ENCODE measurements at regions not wholly inside any gene's neighbourhood (a gene's known extent, or its start where the extent isn't known, plus 50 kb on each side); places are given as distances from the start of the nearest gene placed in this dataset.

DNA sequence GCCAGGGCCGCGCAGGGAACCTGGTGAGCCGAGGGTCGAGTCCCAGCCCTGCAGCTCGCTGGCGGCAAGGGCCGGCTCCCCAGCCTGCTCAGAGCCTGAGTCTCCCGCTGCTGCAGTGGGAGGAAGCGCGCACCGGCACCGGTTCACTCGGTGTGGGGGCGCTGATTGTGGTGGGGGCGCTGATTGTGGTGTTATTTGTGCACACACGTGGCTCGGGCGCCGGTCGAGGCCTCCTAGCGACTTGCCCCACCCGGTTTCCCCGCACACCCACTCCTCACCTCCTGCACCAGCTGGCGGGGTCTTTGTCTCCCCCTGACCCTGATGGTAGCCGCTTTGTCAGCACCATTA, 266.7 kb downstream of the NSG2 start:
- H3K27ac Mint-ChIP-seq = no peak overlapping the region
- CTCF ChIA-PET = interaction anchor here (1.0 to 1.3 kb wide), 6 partner anchors 11 to 697 kb away, joined by 3 to 8 read pairs (median 4); no protein-coding TSS in a partner anchor
- peaks cover 39% of the 10 kb centered on the region for H3K27me3 Mint-ChIP-seq (ENCODE audit: low read depth)
- H3K4me3 Mint-ChIP-seq = no peak overlapping the region
- no peaks in the 10 kb centered on the region for H3K36me3 Mint-ChIP-seq (ENCODE audit: low read depth)
- H3K4me1 Mint-ChIP-seq (ENCODE audit: low read depth) = peaks cover 6% of the 10 kb centered on the region
- DNase-seq = no peak
- intact Hi-C loops (cut with micrococcal nuclease) = loop anchor here (1.0 to 5.0 kb wide), 4 partner anchors 267 to 693 kb away; partner anchors contain the start of gene NSG2
- H3K9me3 Mint-ChIP-seq = no peaks in the 10 kb centered on the region

DNA sequence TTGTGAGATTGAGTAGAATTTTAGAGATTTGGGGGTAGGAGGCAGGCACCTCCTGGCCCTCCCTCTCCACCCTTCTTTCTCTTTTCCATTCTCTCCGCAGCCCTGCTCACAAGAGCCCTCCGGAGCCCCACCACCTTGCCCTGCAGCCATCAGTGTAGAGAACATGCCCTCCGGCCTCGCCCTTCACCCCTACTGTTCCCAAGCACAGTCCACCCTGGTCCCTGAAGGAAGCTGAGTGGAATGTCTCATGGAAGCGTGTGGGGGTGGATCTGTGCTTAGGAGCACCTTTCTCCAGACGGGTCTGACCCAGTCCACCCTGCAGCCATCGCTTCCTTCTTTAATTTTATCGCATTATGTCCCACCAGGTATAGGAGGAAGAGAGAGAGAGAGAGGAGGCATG, 267.1 kb downstream of the NSG2 start:
- no peak for DNase-seq
- CTCF ChIA-PET = interaction anchor here (1.0 to 1.2 kb wide), 4 partner anchors 11 to 697 kb away, joined by 3 to 8 read pairs (median 4); no protein-coding TSS in a partner anchor
- Mint-ChIP-seq H3K27me3 (ENCODE audit: low read depth) (peaks cover 39% of the 10 kb centered on the region), H3K4me1 (ENCODE audit: low read depth) (peaks cover 6% of the 10 kb centered on the region), H3K4me3 (no peak overlapping the region), H3K9me3 (no peaks in the 10 kb centered on the region), H3K27ac (no peak overlapping the region), H3K36me3 (ENCODE audit: low read depth) (no peaks in the 10 kb centered on the region)
- intact Hi-C loops (cut with micrococcal nuclease) = loop anchor here (1.0 to 5.0 kb wide), 4 partner anchors 268 to 693 kb away; partner anchors contain the start of gene NSG2

DNA sequence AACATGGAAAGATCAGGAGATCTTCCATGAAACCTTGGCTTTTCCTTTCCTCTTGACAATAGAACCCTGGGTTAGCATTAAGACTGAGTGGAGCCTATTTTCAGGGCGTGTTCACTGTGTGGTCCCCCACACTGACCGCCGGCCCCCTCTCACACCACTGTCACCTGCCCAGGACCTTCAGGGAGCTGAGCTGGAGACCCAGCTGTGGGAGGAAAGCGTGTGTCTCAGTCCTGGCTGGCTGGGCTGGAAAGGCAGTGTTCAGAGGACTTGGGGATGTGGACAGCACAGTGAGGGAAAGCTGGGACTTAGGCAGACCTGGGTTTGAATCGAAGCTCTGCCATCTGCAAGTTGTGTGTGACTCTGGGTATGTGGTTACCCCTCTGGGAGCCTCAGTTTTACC, 268.1 kb downstream of the NSG2 start:
- Mint-ChIP-seq H3K27me3 (ENCODE audit: low read depth) (peaks cover 39% of the 10 kb centered on the region), H3K4me1 (ENCODE audit: low read depth) (peaks cover 6% of the 10 kb centered on the region), H3K4me3 (no peak overlapping the region), H3K36me3 (ENCODE audit: low read depth) (no peaks in the 10 kb centered on the region), H3K9me3 (no peaks in the 10 kb centered on the region), H3K27ac (no peak overlapping the region)
- intact Hi-C loops (cut with micrococcal nuclease) = loop anchor here (2.0 to 5.0 kb wide), 2 partner anchors 269 to 291 kb away; partner anchors contain the start of gene NSG2
- DNase-seq = no peak
- CTCF ChIA-PET = no interaction called here

DNA sequence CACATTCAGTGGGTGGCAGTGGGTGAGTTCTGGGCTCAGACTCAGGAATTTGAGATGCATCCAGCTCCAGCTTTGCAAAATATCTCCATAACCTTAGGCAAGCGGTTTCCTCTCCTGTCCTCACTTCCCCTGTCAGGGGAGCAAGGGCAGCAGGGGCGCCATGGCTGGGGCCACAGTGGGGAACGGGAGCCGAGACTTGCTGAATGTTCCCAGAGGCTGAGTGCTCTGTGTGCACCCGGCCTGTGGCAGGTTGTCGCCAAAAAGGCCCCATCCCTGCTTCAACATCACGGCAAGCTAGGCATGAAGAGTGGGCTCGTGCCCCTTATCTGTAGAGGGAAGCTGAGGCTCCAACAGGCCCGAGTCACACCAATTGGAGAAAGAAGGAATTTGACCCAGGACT, 268.8 kb downstream of the NSG2 start:
- intact Hi-C loops (cut with micrococcal nuclease) = loop anchor here (5.0 kb wide), 1 partner anchor 292 kb away; no protein-coding TSS in a partner anchor
- H3K36me3 Mint-ChIP-seq (ENCODE audit: low read depth) = no peaks in the 10 kb centered on the region
- peaks cover 42% of the 10 kb centered on the region for H3K27me3 Mint-ChIP-seq (ENCODE audit: low read depth)
- no peaks in the 10 kb centered on the region for H3K9me3 Mint-ChIP-seq
- no peak overlapping the region for H3K27ac Mint-ChIP-seq
- H3K4me1 Mint-ChIP-seq (ENCODE audit: low read depth) = peaks cover 6% of the 10 kb centered on the region
- CTCF ChIA-PET = interaction anchor here (0.9 kb wide), 1 partner anchor 237 kb away, joined by 3 read pairs; no protein-coding TSS in a partner anchor
- H3K4me3 Mint-ChIP-seq = no peak overlapping the region
- DNase-seq = no peak

DNA sequence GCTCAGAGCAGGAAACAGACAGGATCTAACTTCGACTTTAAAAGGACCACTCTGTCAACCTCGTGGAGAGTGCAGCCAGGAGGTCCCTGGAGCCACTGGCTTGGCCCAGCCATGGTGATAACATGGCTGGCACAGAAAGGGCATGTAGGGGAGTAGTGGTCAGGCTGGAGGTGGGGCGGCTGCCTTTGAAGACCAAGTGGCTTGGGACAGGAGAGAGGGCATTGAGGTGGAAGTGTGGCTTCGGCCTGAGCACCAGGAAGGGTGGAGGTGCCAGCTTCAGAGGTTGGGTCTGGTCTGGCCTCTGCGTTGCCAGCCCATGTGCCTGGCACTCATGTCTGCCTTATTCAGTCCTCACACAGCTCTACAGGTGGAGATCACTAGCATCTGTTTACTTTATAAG, 270.0 kb downstream of the NSG2 start:
- H3K4me3 Mint-ChIP-seq = no peak overlapping the region
- H3K9me3 Mint-ChIP-seq = no peaks in the 10 kb centered on the region
- no peak for DNase-seq
- no peak overlapping the region for H3K27ac Mint-ChIP-seq
- CTCF ChIA-PET = no interaction called here
- H3K27me3 Mint-ChIP-seq (ENCODE audit: low read depth) = peaks cover 42% of the 10 kb centered on the region
- intact Hi-C loops (cut with micrococcal nuclease) = no loop called here
- peaks cover 6% of the 10 kb centered on the region for H3K4me1 Mint-ChIP-seq (ENCODE audit: low read depth)
- H3K36me3 Mint-ChIP-seq (ENCODE audit: low read depth) = no peaks in the 10 kb centered on the region

DNA sequence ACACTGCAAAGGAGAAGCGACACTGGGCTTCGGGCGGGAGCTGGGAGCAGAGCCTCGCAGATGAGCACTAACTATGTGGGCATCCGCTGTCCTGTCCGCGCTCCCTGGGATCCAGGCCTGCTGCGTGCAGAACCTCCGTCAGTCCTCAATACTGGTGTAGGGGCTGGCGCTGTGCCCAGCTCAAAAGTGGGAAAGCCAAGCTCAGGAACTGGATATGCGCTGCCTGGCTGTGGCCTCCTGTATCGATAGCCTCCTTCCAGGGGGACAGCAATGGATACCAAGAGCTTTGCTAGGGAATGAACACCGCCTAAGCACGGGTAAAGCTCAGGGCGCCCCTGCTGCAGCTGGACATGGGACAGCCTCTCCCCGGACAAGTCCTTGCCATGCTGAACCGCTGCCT, 270.4 kb downstream of the NSG2 start:
- H3K4me1 Mint-ChIP-seq (ENCODE audit: low read depth) = peaks cover 4% of the 10 kb centered on the region
- CTCF ChIA-PET = no interaction called here
- H3K27ac Mint-ChIP-seq = no peak overlapping the region
- intact Hi-C loops (cut with micrococcal nuclease) = no loop called here
- H3K36me3 Mint-ChIP-seq (ENCODE audit: low read depth) = no peaks in the 10 kb centered on the region
- no peaks in the 10 kb centered on the region for H3K9me3 Mint-ChIP-seq
- H3K4me3 Mint-ChIP-seq = no peak overlapping the region
- peaks cover 38% of the 10 kb centered on the region for H3K27me3 Mint-ChIP-seq (ENCODE audit: low read depth)
- no peak for DNase-seq

DNA sequence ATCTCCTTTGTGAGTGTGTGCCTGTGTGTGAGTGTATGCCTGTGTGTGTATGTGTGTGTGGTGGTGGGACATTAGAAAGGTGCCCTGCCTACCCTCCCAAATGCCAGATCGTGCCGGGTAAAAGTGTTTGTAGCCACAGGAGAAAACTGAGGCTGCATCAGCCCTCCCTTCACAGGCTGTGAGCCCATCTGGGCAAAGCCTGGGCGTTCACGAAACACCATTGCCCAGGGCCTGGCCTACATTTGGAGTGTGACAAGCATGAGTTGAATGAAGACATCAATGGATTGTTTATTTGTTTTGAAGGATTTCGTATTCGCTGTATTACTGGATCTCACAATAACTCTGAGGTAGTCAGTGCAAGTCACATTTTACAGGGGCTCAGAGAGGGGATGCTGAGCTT, 270.8 kb downstream of the NSG2 start:
- H3K4me3 Mint-ChIP-seq = no peak overlapping the region
- H3K36me3 Mint-ChIP-seq (ENCODE audit: low read depth) = no peaks in the 10 kb centered on the region
- H3K27me3 Mint-ChIP-seq (ENCODE audit: low read depth) = peaks cover 38% of the 10 kb centered on the region
- H3K9me3 Mint-ChIP-seq = no peaks in the 10 kb centered on the region
- intact Hi-C loops (cut with micrococcal nuclease) = no loop called here
- DNase-seq = no peak
- peaks cover 4% of the 10 kb centered on the region for H3K4me1 Mint-ChIP-seq (ENCODE audit: low read depth)
- CTCF ChIA-PET = no interaction called here
- no peak overlapping the region for H3K27ac Mint-ChIP-seq

DNA sequence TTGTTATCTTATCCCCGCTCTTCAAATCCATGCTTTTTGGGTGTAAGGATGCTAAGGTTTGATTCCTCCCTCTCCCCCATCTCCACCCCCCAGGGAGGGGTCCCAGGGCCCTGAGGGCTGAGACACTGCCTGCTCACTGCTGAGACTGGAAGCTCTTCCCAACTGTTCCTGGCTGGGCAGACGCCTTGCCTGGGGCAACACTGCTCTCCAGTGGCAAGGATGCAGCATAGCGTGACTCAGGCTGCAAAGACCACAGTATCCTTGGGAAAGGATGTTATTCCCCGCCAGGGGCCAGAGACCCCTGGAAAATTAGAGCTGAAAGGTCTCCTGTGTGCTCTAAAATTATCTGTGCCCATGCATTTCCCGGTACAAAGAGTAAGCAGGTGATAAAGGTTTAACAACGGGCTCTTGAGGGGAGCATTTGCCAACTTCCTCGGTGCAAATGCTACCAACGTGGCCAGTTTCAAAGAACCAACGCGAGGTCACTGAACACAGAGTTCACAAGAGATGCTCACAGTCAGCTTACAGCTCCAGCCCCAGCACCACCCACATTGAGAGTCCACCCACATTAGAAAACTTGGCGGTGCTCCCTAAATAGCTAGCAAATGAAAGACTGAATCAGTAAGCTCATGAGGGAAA, 271.9 kb downstream of the NSG2 start:
- no peaks in the 10 kb centered on the region for H3K9me3 Mint-ChIP-seq
- H3K4me1 Mint-ChIP-seq (ENCODE audit: low read depth) = peaks cover 4% of the 10 kb centered on the region
- CTCF ChIA-PET = interaction anchor here (0.8 to 1.0 kb wide), 3 partner anchors 139 to 701 kb away, joined by 3 read pairs; partner anchors contain the start of gene BOD1
- no peak for DNase-seq
- no peak overlapping the region for H3K27ac Mint-ChIP-seq
- intact Hi-C loops (cut with micrococcal nuclease) = no loop called here
- no peak overlapping the region for H3K4me3 Mint-ChIP-seq
- H3K36me3 Mint-ChIP-seq (ENCODE audit: low read depth) = no peaks in the 10 kb centered on the region
- H3K27me3 Mint-ChIP-seq (ENCODE audit: low read depth) = peaks cover 43% of the 10 kb centered on the region

DNA sequence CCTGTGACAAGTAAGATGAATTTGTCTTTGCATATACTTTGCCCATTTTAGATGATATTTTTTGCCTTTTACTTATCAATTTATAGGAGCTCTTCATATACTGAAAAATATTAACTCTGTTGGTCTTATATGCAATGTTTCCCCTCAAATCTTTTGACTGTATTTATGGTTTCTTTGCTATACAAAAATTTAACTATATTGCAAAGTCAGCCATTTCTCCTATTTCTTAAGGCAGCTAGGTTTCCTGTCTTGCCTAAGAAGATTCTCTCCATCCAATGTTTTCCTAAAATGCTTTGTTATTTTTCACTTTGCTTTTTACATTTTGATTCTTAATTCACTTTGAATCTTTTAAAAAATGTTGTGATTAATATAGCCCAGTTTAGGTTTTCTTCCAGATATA, 273.1 kb downstream of the NSG2 start:
- Mint-ChIP-seq H3K4me1 (ENCODE audit: low read depth) (no peaks in the 10 kb centered on the region), H3K27ac (no peak overlapping the region), H3K36me3 (ENCODE audit: low read depth) (no peaks in the 10 kb centered on the region), H3K9me3 (no peaks in the 10 kb centered on the region), H3K27me3 (ENCODE audit: low read depth) (peaks cover 38% of the 10 kb centered on the region), H3K4me3 (no peak overlapping the region)
- DNase-seq = no peak
- intact Hi-C loops (cut with micrococcal nuclease) = no loop called here
- CTCF ChIA-PET = interaction anchor here (0.8 to 1.8 kb wide), 2 partner anchors 9 to 10 kb away, joined by 3 to 5 read pairs; no protein-coding TSS in a partner anchor

DNA sequence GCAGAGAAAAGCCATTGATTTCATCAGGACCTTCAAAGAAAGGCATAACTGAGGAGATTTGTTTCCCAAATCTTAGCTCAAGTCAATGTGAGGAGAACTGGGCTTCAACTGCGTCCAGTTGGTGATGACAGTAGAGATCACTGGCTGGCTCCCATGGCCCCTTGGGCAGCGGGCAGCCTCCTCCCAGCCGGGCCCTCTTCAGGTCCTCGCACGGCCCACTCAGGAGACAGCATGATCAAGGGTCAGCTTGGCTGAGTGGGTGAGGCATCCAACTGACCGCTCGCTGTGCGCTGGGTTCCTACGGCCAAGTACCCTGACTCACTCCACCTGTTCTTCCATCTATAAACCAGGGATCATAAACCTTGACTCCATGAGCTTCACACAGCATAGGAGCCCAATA, 274.0 kb downstream of the NSG2 start:
- CTCF ChIA-PET = interaction anchor here (0.6 to 1.8 kb wide), 4 partner anchors 8 to 661 kb away, joined by 3 to 5 read pairs (median 4); no protein-coding TSS in a partner anchor
- Mint-ChIP-seq H3K9me3 (no peaks in the 10 kb centered on the region), H3K4me3 (no peak overlapping the region), H3K4me1 (ENCODE audit: low read depth) (no peaks in the 10 kb centered on the region), H3K27me3 (ENCODE audit: low read depth) (peaks cover 39% of the 10 kb centered on the region), H3K27ac (no peak overlapping the region), H3K36me3 (ENCODE audit: low read depth) (no peaks in the 10 kb centered on the region)
- no peak for DNase-seq
- intact Hi-C loops (cut with micrococcal nuclease) = no loop called here

DNA sequence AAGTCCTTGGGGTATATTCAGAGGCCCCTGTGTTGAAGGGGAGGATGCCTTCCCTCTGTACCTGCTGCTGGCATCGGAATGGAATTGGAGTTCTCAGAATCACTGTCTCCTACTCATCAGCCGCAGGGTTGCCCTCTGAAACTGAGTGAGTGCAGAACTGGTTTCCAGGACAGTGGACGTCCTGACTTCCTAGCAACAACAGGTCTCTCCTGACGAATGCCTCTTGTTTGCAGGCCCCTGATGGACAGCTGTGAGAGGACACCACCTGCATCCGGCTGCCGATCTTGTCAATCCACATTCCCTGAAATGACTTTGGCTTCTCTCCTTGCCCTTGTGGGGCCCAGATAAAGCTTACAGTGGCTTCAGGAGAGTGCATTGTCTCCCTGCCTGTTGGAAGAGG, 274.5 kb downstream of the NSG2 start:
- CTCF ChIA-PET = interaction anchor here (1.0 kb wide), 1 partner anchor 11 kb away, joined by 3 read pairs; no protein-coding TSS in a partner anchor
- no peaks in the 10 kb centered on the region for H3K36me3 Mint-ChIP-seq (ENCODE audit: low read depth)
- H3K27ac Mint-ChIP-seq = no peak overlapping the region
- H3K4me3 Mint-ChIP-seq = no peak overlapping the region
- H3K9me3 Mint-ChIP-seq = no peaks in the 10 kb centered on the region
- intact Hi-C loops (cut with micrococcal nuclease) = loop anchor here (10.0 kb wide), 1 partner anchor 415 kb away; no protein-coding TSS in a partner anchor
- DNase-seq = no peak
- H3K4me1 Mint-ChIP-seq (ENCODE audit: low read depth) = no peaks in the 10 kb centered on the region
- H3K27me3 Mint-ChIP-seq (ENCODE audit: low read depth) = peaks cover 37% of the 10 kb centered on the region

DNA sequence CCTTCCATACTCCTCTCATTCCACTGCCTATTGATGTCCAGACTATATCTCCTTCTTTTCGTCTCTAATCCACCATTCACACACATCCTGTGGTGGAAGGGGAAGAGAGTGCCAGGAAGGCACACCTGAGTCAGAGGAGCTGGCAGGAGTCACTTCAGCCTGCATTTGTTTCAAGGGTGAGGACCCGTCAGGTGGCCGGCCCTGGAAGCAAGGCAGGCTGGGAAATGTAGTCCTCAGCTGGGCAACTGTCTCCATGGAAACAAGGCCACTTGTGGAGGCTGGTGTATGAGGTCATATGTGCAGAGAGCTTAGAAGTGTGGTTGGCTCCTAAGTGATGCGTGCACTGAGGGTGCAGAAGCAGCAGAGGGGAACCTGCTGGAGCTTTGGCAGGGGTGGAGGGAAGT, 278.4 kb downstream of the NSG2 start:
- no peaks in the 10 kb centered on the region for H3K36me3 Mint-ChIP-seq (ENCODE audit: low read depth)
- H3K27ac Mint-ChIP-seq = no peak overlapping the region
- no peak overlapping the region for H3K4me3 Mint-ChIP-seq
- H3K27me3 Mint-ChIP-seq (ENCODE audit: low read depth) = peaks cover 34% of the 10 kb centered on the region
- H3K4me1 Mint-ChIP-seq (ENCODE audit: low read depth) = no peaks in the 10 kb centered on the region
- no peaks in the 10 kb centered on the region for H3K9me3 Mint-ChIP-seq
- intact Hi-C loops (cut with micrococcal nuclease) = loop anchor here (10.0 kb wide), 1 partner anchor 411 kb away; no protein-coding TSS in a partner anchor
- DNase-seq = no peak
- CTCF ChIA-PET = interaction anchor here (0.5 to 0.9 kb wide), 2 partner anchors 12 to 1849 kb away, joined by 3 to 4 read pairs; no protein-coding TSS in a partner anchor

DNA sequence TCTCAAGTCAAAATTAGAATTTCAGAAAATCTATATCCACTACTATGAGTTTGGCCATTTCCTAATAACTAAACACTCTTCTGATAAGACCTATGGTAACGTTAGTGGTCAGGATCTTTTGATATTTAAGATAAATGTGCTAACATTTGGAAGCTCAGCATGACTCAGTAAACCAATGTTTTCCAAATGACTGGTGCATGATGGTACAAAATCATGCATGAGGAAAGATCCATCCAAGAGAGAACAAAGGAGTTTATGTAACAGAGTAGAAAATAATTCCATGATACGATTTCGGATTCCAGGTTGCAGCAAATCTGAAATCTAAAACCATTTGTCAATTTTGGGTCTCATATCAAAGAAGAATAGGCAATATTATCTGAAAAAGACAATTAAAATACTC, 279.2 kb downstream of the NSG2 start:
- CTCF ChIA-PET = interaction anchor here (0.6 kb wide), 1 partner anchor 682 kb away, joined by 3 read pairs; no protein-coding TSS in a partner anchor
- Mint-ChIP-seq H3K4me3 (no peak overlapping the region), H3K27ac (no peak overlapping the region), H3K36me3 (ENCODE audit: low read depth) (no peaks in the 10 kb centered on the region), H3K4me1 (ENCODE audit: low read depth) (no peaks in the 10 kb centered on the region), H3K9me3 (no peaks in the 10 kb centered on the region), H3K27me3 (ENCODE audit: low read depth) (peaks cover 30% of the 10 kb centered on the region)
- intact Hi-C loops (cut with micrococcal nuclease) = loop anchor here (10.0 kb wide), 1 partner anchor 410 kb away; no protein-coding TSS in a partner anchor
- DNase-seq = no peak
